Muscle layer of colon (tissue), 2 donors: ENCODE measurements at regions not wholly inside any gene's neighbourhood (a gene's known extent, or its start where the extent isn't known, plus 50 kb on each side); places are given as distances from the start of the nearest gene placed in this dataset.

ENCODE experiments used
- H3K27ac ChIP-seq: one replicate; pipeline ENCODE4 v1.7.0; 2013; ENCODE audit warnings: low read depth, mild to moderate bottlenecking, low read length, moderate library complexity
- H3K27me3 ChIP-seq, 2 donors: one replicate each; pipeline ENCODE4 v1.7.0; 2013; ENCODE audit warnings: low read length in 2 of 2, mild to moderate bottlenecking in 2 of 2; ENCODE audit not compliant: insufficient read depth in 2 of 2, control insufficient read depth in 1 of 2
- H3K36me3 ChIP-seq: one replicate; pipeline ENCODE4 v1.7.0; 2013; ENCODE audit warnings: mild to moderate bottlenecking, low read length; ENCODE audit not compliant: insufficient read depth
- H3K4me1 ChIP-seq: one replicate; pipeline ENCODE4 v1.7.0; 2013; ENCODE audit warnings: mild to moderate bottlenecking, low read length; ENCODE audit not compliant: insufficient read depth
- H3K4me3 ChIP-seq, 2 donors: one replicate each; pipeline ENCODE4 v1.7.0; 2013; ENCODE audit warnings: low read length in 2 of 2, low read depth in 1 of 2, mild to moderate bottlenecking in 1 of 2, moderate library complexity in 1 of 2
- H3K9ac ChIP-seq: one replicate; pipeline ENCODE4 v1.7.0; 2013; ENCODE audit warnings: low read length
- H3K9me3 ChIP-seq: one replicate; pipeline ENCODE4 v1.7.0; 2013; ENCODE audit warnings: mild to moderate bottlenecking, low read length
- donor health status: abdominal sarcoma.
- donor health status: Adenocarcinoma of cecum.

GRCh38 chr16:77579351-77579891, 142.9 kb upstream of the NUDT7 start:
- Histone ChIP-seq H3K36me3 (no peaks in the 10 kb centered on the region), H3K4me1 (no peaks in the 10 kb centered on the region), H3K27me3 (no peaks in the 10 kb centered on the region), H3K9ac (no peak overlapping the region), H3K9me3 (no peaks in the 10 kb centered on the region), H3K4me3 (no peak overlapping the region), H3K27ac (no peak overlapping the region)

DNA sequence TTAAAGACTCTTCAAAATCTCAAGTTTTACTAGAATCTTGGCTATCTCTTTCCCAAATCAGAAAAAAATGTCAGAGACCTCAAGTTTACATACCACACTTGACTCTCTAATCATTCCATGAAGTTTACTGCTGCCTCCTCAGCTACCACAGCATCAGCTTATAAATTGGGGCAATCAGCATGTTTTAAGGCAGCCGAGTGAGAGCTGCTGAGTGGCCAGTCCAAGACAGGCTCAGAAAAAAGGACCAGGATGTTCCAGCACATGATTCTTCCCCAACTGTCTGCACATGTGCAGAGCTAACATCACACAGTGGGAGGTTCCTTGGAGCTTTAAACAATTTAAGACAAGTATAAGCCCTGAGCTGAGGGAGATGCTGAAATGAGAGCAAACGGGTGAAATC, 140.6 kb upstream of the NUDT7 start:
- peaks cover 0 to under 1% of the 10 kb centered on the region in 2 donors for H3K27me3 ChIP-seq
- H3K9me3 ChIP-seq, result no peaks in the 10 kb centered on the region
- H3K36me3 ChIP-seq, result no peaks in the 10 kb centered on the region
- H3K4me1 ChIP-seq, result no peaks in the 10 kb centered on the region
- no peak overlapping the region for H3K9ac ChIP-seq
- H3K4me3 ChIP-seq, result no peak overlapping the region
- no peak overlapping the region for H3K27ac ChIP-seq

DNA sequence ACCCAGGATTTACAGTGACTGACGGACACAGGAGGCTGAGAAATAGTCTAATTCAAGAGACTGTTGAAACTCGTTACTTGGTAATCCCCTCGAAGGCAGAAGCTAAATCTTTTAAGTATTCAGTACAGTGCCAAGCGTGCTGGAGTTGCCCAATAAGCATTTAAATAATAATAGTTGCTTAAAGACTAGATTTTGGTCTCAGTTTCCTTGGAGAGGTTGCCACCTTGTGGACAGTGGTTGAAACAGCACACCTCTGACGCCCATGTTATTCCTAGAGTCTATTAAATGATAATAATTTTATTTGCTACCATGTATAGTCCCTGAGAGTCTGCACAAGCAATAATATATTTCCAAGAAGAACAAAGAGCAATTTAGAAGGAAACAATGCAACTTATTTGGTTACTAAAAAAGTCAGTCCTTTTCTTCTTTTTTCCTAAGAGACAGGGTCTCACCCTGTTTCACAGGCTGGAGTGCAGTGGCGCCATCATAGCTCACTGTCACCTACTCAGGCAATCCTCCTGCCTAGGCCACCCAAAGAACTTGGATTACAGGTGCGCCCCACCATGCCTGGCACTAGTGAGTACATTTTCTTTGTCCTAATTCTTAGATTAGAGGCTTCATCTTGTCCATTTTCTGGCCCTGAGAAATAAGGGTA, 138.0 kb upstream of the NUDT7 start:
- H3K36me3 ChIP-seq, result no peaks in the 10 kb centered on the region
- H3K27me3 ChIP-seq, result peaks cover 0 to 5% of the 10 kb centered on the region in 2 donors
- H3K9ac ChIP-seq, result no peak overlapping the region
- no peak overlapping the region for H3K27ac ChIP-seq
- H3K4me1 ChIP-seq, result no peaks in the 10 kb centered on the region
- H3K9me3 ChIP-seq, result no peaks in the 10 kb centered on the region
- H3K4me3 ChIP-seq, result no peak overlapping the region

GRCh38 chr16:77585379-77586251, 136.7 kb upstream of the NUDT7 start:
- Histone ChIP-seq H3K27me3 (peaks cover 0 to 5% of the 10 kb centered on the region in 2 donors), H3K9me3 (no peaks in the 10 kb centered on the region), H3K4me1 (no peaks in the 10 kb centered on the region), H3K36me3 (no peaks in the 10 kb centered on the region), H3K27ac (no peak overlapping the region), H3K9ac (no peak overlapping the region), H3K4me3 (no peak overlapping the region)

DNA sequence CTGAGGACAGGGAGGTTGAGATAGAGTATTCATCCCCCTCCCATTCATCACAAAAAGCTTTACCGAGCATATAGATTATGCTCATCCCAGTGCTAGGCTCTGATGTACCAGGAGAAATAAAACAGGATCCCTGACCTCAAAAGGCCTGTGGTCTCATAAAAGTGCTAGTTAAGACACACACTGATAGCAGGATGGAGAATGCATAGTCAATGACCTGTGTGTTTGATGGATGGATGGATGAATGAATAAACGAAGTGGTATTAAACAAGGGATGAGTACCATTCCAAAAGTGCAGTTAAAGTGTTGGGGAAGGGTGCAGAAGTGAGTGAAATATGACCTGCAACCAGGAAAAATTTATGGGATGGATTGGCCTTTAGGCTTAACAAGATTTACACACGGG, 133.9 kb upstream of the NUDT7 start:
- no peak overlapping the region for H3K9ac ChIP-seq
- no peaks in the 10 kb centered on the region for H3K36me3 ChIP-seq
- peaks cover 0 to 5% of the 10 kb centered on the region in 2 donors for H3K27me3 ChIP-seq
- no peak overlapping the region for H3K27ac ChIP-seq
- no peaks in the 10 kb centered on the region for H3K9me3 ChIP-seq
- no peak overlapping the region for H3K4me3 ChIP-seq
- no peaks in the 10 kb centered on the region for H3K4me1 ChIP-seq

- Histone ChIP-seq H3K4me3 (no peak overlapping the region), H3K27ac (no peak overlapping the region), H3K27me3 (peaks cover 0 to 5% of the 10 kb centered on the region in 2 donors), H3K9me3 (no peaks in the 10 kb centered on the region), H3K9ac (no peak overlapping the region), H3K4me1 (no peaks in the 10 kb centered on the region), H3K36me3 (no peaks in the 10 kb centered on the region)
These were observed 133.1 kb upstream of the NUDT7 start for GRCh38 chr16:77589071-77589765.

DNA sequence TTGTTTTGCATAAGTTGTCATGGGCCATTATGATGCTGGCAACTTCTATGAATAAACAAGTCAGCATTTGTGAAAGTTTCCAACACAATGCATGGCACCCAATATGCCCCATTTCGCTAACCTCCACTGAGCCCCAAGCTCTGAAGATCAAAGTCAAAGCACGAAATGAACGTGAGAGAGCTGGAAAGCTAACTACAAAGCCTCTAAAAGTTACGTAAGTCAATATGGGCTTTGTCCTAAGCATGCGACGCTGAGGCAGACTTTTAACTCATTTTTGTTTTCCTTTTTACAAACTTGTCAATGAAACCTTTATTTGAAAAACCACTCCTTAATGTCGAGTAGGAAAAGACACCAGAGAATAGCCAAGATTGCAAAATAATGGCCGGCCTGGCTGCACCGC, 131.6 kb upstream of the NUDT7 start:
- Histone ChIP-seq H3K36me3 (no peaks in the 10 kb centered on the region), H3K4me3 (no peak overlapping the region), H3K27ac (no peak overlapping the region), H3K4me1 (no peaks in the 10 kb centered on the region), H3K9me3 (no peaks in the 10 kb centered on the region), H3K9ac (no peak overlapping the region), H3K27me3 (peaks cover 0 to 5% of the 10 kb centered on the region in 2 donors)

GRCh38 chr16:77591347-77591746, 131.0 kb upstream of the NUDT7 start:
- Histone ChIP-seq H3K9ac (no peak overlapping the region), H3K9me3 (no peaks in the 10 kb centered on the region), H3K4me3 (no peak overlapping the region), H3K36me3 (no peaks in the 10 kb centered on the region), H3K4me1 (no peaks in the 10 kb centered on the region), H3K27ac (no peak overlapping the region), H3K27me3 (peaks cover 0 to 5% of the 10 kb centered on the region in 2 donors)

- H3K4me3 ChIP-seq, result no peak overlapping the region
- peaks cover 0 to 1% of the 10 kb centered on the region in 2 donors for H3K27me3 ChIP-seq
- no peaks in the 10 kb centered on the region for H3K36me3 ChIP-seq
- H3K9me3 ChIP-seq, result no peaks in the 10 kb centered on the region
- H3K27ac ChIP-seq, result no peak overlapping the region
- H3K4me1 ChIP-seq, result no peaks in the 10 kb centered on the region
- H3K9ac ChIP-seq, result no peak overlapping the region
These were observed 130.3 kb upstream of the NUDT7 start for GRCh38 chr16:77592021-77592420.

DNA sequence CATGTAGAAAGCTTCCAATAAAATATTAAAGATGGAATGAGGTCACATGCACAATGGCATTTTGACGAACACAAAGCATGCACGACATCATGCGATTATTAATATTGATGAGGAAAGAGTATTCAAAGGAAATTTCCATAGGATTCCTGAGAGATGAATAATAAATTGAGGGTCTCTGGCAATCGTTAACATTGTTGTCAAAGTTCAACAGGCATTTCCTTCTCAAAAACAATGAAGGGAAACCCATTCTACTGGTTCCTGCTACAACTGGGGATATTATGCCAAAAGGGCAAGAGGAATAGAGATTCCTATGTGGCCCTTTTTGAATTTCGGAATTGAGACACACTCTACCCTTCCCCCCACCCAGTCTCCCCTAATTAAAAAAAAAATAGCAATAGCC, 128.3 kb upstream of the NUDT7 start:
- no peak overlapping the region for H3K9ac ChIP-seq
- no peaks in the 10 kb centered on the region for H3K36me3 ChIP-seq
- H3K27ac ChIP-seq, result no peak overlapping the region
- H3K4me3 ChIP-seq, result no peak overlapping the region
- no peaks in the 10 kb centered on the region for H3K27me3 ChIP-seq
- no peaks in the 10 kb centered on the region for H3K4me1 ChIP-seq
- H3K9me3 ChIP-seq, result no peaks in the 10 kb centered on the region
